Left ventricle myocardium inferior (tissue), 1 donor: ENCODE measurements at regions not wholly inside any gene's neighbourhood (a gene's known extent, or its start where the extent isn't known, plus 50 kb on each side); places are given as distances from the start of the nearest gene placed in this dataset.
A peak's percentile ranks its signal among the peaks of the same experiment; 100 is the strongest.
"Not testable (repeated sequence)": the region's sequence is repeated elsewhere in the genome, so short reads cannot be mapped to it uniquely, and the experiment has no call there.

ENCODE experiments used
- DNase-seq: peaks from one replicate; pipeline ENCODE4 v3.0.0-alpha.2; 2020
- H3K27ac ChIP-seq: fragments of 200-600 bp; replicated peaks from 2 replicates; pipeline ENCODE4 v1.8.0; 2021
- H3K27me3 ChIP-seq: fragments of 200-600 bp; 2 replicates; pipeline ENCODE4 v1.8.0; 2021; ENCODE audit warnings: low read depth
- H3K36me3 ChIP-seq: fragments of 200-600 bp; 2 replicates; pipeline ENCODE4 v1.8.0; 2021
- H3K4me1 ChIP-seq: fragments of 200-600 bp; 2 replicates; pipeline ENCODE4 v1.8.0; 2021
- H3K4me3 ChIP-seq: fragments of 200-600 bp; 2 replicates; pipeline ENCODE4 v1.8.0; 2021; ENCODE audit warnings: mild to moderate bottlenecking, moderate library complexity
- H3K9me3 ChIP-seq: fragments of 200-600 bp; replicated peaks from 2 replicates; pipeline ENCODE4 v1.8.0; 2021
- CTCF ChIP-seq: fragments of 200-600 bp; IDR thresholded peaks from 2 replicates; pipeline ENCODE4 v1.8.0; 2021; ENCODE audit warnings: antibody characterized with exemption, mild to moderate bottlenecking, borderline replicate concordance
- intact Hi-C: fragments of 100-400 bp; cut with micrococcal nuclease; formaldehyde crosslinking; loops from one replicate; pipeline ENCODE4 v1.11.0; 2022
- donor health status: DM: no; HTN: yes; CAD: no; lungs with severe emphysema.

GRCh38 chr2:239819974-239820555 is 205.1 kb downstream of the NDUFA10 start:
- no peaks in the 10 kb centered on the region for H3K9me3 ChIP-seq

GRCh38 chr2:239819091-239819973 is 205.8 kb downstream of the NDUFA10 start:
- H3K4me1 ChIP-seq: peaks cover 8% of the 10 kb centered on the region
- H3K9me3 ChIP-seq: no peaks in the 10 kb centered on the region
- no peak overlapping the region for H3K27ac ChIP-seq
- intact Hi-C loops: no loop called here
- DNase-seq: no peak
- no peaks in the 10 kb centered on the region for H3K36me3 ChIP-seq
- peaks cover 75% of the 10 kb centered on the region for H3K27me3 ChIP-seq
- no peak for TF ChIP-seq CTCF
- no peak overlapping the region for H3K4me3 ChIP-seq

More at GRCh38 chr2:239819974-239820555, 205.1 kb downstream of the NDUFA10 start:
- peaks cover under 1% of the 10 kb centered on the region for H3K4me1 ChIP-seq
- no peak overlapping the region for H3K27ac ChIP-seq
- H3K27me3 ChIP-seq: peaks cover 77% of the 10 kb centered on the region
- no peak for TF ChIP-seq CTCF
- no peak overlapping the region for H3K4me3 ChIP-seq
- DNase-seq: peak; percentile 11
- intact Hi-C loops: no loop called here
- H3K36me3 ChIP-seq: no peaks in the 10 kb centered on the region

GRCh38 chr2:239818531-239819011 is 206.6 kb downstream of the NDUFA10 start:
- intact Hi-C loops: no loop called here
- no peak overlapping the region for H3K4me3 ChIP-seq
- no peak for DNase-seq
- no peak overlapping the region for H3K27ac ChIP-seq
- H3K27me3 ChIP-seq: peaks cover 78% of the 10 kb centered on the region
- TF ChIP-seq CTCF: no peak
- H3K36me3 ChIP-seq: no peaks in the 10 kb centered on the region
- H3K9me3 ChIP-seq: no peaks in the 10 kb centered on the region
- peaks cover 10% of the 10 kb centered on the region for H3K4me1 ChIP-seq

GRCh38 chr2:239818086-239818485 is 207.1 kb downstream of the NDUFA10 start:
- no peaks in the 10 kb centered on the region for H3K9me3 ChIP-seq
- H3K36me3 ChIP-seq: no peaks in the 10 kb centered on the region
- H3K4me1 ChIP-seq: peaks cover 10% of the 10 kb centered on the region
- no peak for DNase-seq
- intact Hi-C loops: no loop called here
- TF ChIP-seq CTCF: no peak
- H3K4me3 ChIP-seq: no peak overlapping the region
- H3K27me3 ChIP-seq: peaks cover 80% of the 10 kb centered on the region
- H3K27ac ChIP-seq: no peak overlapping the region

- peaks cover 80% of the 10 kb centered on the region for H3K27me3 ChIP-seq
- intact Hi-C loops, H3K4me3 ChIP-seq, H3K36me3 ChIP-seq, H3K27ac ChIP-seq, H3K4me1 ChIP-seq, H3K9me3 ChIP-seq, DNase-seq: not testable (repeated sequence)
Measured at GRCh38 chr2:239817468-239818031, 207.6 kb downstream of the NDUFA10 start.
